Erythroblast (primary cell): ENCODE measurements at regions not wholly inside any gene's neighbourhood (a gene's known extent, or its start where the extent isn't known, plus 50 kb on each side); places are given as distances from the start of the nearest gene placed in this dataset.

Experiments
- GATA1 ChIP-seq: IDR thresholded peaks from 2 replicates; pipeline ENCODE4 v1.6.1; 2011; ENCODE audit warnings: low read depth, mild to moderate bottlenecking, control low read depth, low read length, moderate library complexity
- POLR2A ChIP-seq: IDR thresholded peaks from 2 replicates; pipeline ENCODE4 v1.6.1; 2011; ENCODE audit warnings: mild to moderate bottlenecking, low read length

DNA sequence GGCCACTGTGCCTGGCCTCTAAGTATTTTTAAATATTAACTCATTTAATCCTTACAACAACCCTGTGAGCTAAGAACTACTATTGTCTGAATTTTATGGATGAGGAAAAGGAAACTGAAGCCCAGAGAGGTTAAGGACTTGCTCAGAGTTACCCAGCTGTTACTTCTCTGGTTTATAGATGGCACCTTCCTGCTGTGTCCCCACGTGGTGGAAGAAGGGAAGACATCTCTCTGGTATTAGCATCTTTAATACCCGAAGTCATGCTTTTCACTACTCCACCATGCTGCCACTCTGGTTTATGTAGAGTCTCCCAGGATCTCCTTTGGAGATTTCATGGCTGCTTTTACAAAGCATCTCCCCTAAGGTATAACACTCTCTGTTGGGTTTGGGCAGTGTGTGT is 105.5 kb upstream of the MKLN1 start:
- TF ChIP-seq POLR2A (no peak), GATA1 (no peak)
